Ammon's horn (tissue), 1 donor: ENCODE measurements at regions not wholly inside any gene's neighbourhood (a gene's known extent, or its start where the extent isn't known, plus 50 kb on each side); places are given as distances from the start of the nearest gene placed in this dataset.
"Not testable (repeated sequence)": the region's sequence is repeated elsewhere in the genome, so short reads cannot be mapped to it uniquely, and the experiment has no call there.

Source experiments
- DNase-seq: peaks from one replicate; pipeline ENCODE4 v3.0.0-alpha.2; 2016; ENCODE audit warnings: low spot score

DNA sequence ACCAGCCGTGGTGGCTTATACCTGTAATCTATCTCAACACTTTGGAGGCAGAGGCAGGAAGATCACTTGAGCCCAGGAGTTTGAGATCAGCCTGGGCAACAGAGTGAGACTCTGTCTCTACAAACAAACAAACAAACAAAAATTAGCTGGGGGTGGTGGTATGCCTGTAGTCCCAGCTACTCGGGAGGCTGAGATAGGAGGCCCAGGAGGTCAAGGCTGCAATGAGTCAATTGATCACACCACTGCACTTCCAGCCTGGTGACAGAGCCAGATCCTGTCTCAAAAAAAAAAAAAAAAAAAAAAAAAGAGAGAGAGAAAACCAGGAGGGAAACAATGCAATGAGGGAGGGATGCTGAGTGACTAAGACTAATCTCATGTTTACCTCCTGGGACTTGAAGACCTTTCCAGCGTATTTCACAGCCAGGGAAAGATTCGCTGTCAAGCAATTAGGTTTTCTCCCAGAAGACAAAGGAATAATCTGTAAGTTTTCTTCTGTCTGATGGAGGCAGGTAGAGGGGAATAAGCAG, 51.1 kb upstream of the MIER3 start:
- no peak for DNase-seq

DNA sequence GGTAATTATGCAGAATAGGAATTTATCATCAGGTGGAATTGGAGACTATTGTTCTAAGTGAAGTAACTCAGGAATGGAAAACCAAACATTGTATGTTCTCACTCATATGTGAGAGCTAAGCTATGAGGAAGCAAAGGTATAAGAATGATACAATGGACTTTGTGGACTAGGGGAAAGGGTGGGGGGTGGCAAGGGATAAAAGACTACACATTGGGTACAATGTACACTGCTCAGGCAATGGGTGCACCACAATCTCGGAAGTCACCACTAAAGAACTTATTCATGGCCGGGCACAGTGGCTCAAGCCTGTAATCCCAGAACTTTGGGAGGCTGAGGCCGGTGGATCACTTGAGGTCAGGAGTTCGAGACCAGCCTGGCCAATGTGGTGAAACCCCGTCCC, 51.6 kb upstream of the MIER3 start:
- DNase-seq, result not testable (repeated sequence)

DNA sequence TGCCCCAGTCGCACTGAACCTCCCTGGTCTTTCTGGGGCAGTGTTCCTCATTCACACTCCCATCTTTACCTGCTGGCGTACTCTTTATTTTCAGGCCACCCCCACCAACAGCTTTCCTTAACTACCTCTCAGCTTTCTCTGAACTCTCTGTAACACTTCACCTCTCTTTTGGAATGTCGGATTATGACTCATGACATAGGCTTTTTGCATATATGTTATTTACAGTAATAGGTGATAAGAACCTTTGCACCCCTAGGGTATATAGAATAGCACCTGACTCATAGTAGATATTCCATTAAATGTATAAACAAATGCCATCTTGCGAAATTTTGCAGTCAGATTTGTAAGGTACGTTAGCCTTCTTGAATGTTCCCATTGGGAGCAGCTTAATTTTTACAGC, 52.9 kb upstream of the MIER3 start:
- DNase-seq, result no peak

DNA sequence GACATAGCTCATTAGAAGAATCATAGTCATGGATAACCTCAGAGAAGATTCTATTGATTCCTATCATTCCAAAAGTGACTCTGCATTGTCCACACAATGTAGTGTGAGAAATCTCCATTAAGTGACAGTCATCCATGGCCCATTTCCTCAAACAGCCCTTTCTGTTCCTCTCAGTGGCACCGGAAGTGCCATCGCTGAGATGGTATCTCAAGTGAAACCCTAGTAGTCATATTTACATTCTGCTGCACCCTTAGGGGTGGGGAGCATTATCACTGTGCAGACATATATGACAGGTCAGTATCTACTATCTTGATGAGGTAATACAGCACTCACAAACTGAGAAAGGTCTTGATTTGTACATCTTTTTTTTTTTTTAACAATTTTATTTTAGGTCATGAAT, 55.4 kb upstream of the MIER3 start:
- no peak for DNase-seq

DNA sequence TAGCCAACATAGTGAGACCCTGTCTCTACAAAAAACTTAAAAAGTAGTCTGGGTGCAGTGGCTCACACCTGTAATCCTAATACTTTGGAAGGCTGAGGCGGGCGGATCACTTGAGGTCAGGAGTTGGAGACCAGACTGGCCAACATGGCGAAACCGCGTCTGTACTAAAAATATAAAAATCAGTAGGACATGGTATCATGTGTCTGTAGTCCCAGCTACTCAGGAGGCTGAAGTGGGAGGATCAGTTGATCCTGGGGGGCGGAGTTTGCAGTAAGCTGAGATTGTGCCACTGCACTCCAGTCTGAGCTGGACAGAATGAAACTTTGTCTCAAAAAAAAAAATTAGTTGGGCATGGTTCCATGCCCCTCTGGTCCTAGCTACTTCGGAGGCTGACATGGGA, 57.9 kb upstream of the MIER3 start:
- no peak for DNase-seq

DNA sequence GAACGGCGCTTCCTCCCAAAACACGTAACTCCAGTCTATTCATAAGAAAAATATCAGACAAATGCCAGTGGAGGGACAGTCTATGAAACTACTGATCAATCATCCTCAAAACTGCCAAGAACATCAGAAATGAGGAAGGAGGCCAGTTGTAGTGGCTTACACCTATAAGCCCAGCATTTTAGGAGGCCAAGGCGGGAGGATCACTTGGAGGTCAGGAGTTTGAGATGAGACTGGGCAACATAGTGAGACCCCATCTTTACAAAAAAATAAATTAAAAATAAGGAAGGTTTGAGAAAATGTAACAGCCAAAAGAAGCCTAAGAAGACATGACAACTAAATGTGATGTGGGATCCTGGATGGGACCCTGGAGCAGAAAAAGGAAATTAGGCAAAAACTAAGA, 58.9 kb upstream of the MIER3 start:
- no peak for DNase-seq

DNA sequence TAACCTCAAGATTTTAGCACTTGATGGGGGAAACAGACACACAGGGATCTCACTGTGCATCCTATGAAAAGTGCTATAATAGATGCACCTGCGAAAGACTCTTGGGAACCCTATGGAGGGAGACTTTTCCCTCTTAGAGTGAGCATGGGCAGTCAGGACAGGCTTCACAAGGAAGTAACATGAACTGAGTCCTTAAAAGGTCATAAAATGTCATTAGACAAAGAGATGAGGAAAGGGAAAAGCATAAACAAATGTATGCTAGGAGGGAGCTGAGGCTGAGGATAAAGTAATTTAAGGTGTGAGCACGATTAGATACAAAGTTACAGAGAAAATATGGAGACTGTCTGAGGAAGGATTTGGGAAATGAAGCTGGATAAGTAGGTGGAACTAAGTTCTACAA, 60.6 kb upstream of the MIER3 start:
- no peak for DNase-seq

DNA sequence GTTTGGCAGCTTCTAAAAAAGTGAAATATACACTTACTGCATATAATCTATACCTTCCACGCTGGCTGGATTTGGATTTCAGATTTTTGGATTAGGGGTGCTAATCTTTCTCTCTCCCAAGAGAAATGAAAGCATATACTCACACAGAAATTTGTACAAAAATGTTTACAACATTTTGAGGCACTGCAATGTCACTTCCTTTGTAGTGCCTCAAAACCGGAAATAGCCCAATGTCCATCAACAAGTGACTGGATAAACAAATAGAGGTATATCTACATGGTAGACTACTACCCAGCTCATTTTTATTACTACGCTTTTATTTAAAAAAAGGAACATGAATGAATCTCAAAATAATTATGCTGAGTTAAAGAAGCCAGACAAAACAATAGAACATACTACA, 74.0 kb upstream of the MIER3 start:
- no peak for DNase-seq

DNA sequence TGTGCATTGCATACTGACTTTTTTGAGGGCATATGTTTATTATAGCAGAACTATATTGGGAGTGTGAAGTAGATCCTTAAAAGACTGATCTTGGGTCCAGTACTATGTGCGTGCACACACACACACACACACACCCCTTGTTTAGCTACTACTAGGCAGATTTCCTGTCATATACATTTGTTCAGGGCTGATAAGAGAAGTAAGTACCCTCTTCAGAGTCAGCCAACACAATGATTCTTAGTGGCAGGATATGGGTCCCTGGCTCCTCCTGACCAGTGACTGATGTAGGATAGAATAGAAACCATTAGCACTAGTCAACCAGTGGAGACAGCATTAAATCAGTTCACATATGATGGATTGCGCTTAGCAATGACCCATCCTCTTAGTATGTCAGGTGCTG, 76.2 kb upstream of the MIER3 start:
- DNase-seq, result no peak

DNA sequence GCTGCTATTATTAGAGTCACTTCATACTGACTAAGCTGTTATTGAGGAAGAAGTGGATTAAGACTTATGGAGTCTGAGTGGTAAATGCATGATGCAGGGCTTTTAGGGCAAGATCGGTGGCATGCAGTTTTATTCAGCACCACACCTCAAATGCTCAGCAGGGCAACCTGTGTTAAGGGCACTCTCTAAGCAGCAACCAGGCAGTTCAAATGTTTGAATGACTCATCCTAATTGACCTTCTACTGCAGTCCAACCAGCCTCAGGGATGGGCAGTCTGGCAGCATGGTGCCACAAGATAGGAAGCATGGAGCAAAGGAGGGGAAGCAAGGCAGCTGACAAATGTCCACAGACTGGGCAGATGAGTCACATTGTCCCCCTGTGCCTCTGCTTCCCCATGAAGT, 80.2 kb upstream of the MIER3 start:
- DNase-seq, result no peak

DNA sequence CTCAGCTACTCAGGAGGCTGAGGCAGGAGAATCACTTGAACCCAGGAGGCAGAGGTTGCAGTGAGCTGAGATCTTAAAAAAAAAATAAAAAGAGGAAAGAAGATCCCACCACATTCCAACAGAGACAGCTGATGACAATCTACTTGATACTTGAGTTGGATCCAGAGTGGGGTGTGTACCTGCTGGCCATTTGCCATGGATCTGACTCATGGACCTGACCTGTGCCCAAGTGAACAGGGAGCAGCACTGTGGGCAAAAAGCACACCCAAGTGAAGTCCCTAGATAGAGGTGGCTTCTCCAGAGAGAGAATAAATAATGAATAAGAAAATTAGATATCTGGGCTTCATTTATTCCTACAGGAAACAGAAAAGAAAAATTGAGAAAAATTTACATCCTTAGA, 81.2 kb upstream of the MIER3 start:
- no peak for DNase-seq

DNA sequence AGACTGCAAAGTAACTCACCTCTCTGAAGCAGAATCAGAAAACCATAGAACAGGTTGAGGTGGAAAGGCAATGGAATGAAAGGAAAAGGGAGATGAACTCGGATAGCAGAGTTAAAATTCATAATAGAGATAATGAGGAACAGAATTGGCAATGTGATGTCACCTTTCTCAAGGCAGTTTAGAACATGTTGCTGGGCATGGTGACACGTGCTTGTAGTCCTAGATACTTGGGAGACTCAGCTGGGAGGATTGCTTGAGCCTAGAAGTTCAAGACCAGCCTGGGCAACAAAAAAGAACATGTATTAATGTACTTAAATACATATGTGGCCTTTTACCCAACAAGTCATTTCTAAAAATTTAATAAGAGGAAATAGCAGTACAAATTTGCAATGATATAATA, 81.6 kb upstream of the MIER3 start:
- no peak for DNase-seq

DNA sequence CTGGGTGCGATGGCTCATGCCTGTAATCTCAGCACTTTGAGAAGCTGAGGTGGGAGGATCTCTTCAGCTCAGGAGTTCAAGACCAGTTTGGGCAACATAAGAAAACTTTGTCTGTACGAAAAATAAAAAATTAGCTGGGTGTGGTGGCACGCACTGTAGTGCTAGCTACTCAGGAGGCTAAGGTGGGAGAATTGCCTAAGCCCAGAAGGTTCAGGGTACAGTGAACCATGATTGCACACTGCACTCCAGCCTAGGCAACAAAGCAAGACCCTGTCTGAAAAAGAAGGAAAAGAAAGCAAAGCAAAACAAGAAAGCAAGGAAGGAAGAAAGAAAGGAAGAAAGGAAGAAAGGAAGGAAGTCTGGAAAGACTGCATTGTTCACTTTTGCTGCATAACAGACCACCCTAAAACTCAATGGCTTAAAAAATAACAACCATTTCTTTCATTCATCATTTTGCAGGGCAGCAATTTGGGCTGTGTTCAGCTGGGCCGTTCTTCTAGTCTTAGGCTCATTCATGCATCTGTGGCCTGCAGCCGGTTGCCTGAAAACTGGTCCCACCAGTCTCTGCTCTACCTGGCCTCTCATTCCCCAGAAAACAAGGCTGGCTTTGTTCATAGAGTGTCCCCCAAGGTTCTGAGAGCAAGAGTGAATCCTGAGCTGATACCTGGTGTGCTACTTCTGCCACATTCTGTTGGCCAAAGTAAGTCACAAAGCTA, 82.4 kb upstream of the MIER3 start:
- DNase-seq, result no peak

DNA sequence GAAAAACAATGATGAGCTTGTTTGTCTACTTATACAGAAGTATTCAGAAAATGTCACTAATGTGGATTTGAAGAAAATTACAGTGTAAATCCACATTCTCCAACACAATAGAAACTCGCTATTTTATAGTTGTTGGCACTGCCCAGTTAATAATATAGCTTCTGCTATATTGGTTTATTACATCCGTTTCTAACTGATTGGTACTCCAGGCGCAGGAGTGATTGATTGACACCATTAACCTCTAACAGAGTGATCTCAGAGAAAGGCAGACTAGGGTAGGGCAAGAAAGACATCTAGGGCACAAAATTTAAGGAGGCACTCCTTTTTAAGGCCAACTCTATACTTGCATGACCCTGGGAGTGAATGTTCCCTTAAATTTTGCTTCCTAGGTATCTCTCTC, 84.0 kb upstream of the MIER3 start:
- DNase-seq, result no peak

DNA sequence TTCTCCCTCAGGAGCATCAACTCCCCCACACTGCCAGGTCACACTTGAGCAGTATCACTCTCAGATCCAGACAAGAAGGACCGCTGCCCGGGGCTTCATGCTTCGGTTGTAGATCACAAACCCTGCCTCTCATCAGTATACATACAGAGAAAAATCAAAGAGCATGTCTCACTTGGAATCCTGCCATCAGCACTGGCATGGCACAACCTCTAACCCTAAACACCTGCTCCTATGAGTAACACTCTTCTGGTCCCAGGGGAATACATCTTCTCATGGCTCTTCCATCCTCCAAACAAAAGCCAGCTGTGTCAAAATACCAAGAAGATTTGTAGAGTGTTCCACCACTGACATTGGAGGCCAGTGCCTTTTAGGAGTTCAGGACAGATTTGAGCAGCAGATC, 84.8 kb upstream of the MIER3 start:
- no peak for DNase-seq

DNA sequence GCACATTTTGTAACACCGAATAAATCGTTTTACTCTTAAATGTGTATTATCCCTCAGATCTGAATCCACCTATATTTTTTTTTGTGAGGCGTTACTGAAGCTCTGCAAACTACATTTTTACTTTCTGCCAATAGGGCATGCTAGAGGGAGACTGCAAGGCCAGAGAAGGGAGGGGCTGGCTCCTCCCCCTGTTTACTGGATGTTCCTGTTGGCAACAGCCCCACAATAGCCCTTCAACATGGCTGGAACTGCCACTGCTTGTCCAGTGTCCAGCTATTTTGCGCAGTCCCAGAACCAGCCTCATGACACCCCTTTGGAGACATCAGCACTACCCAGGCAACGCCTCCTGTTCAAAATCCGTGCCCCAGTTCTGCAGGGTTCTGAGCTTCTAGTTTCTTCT, 85.4 kb upstream of the MIER3 start:
- DNase-seq, result peak; percentile 13

DNA sequence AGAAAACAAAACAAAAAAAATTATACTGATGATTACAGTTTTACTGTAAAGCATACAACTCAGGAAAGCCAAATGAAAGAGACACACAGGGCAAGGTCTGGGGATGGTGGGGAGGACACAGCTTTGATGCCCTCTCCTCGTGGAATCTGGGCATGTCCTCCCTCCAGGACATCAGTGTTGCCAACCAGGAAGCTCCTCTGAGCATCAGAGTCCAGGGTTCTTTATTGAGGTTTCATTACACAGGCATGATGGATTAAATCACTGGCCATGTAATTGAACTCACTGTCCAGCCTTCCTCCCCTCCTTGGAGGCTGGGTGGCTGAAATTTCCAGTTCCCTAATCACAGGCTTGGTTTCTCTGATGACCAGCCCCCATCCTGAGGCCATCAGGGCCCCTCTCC, 89.6 kb upstream of the MIER3 start:
- no peak for DNase-seq

DNA sequence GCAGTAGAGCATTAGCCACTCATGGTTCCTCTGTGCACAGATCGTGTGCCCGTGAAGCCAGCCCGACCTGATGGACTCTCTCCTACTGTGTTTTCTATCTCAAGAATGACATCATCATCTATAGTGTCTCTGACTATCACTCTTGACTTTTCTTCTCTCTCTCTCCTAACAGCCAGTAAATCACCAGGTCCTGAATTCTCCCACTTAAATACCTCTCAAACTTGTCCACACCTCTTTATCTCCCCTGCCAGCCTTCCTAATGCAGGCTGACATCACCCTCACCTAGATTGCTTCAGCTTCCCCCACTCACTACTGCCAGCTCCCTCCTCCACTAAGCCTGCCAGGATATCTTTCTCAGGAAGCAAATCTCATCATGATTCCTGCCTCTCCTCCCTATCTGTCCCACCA, 90.6 kb upstream of the MIER3 start:
- no peak for DNase-seq

DNA sequence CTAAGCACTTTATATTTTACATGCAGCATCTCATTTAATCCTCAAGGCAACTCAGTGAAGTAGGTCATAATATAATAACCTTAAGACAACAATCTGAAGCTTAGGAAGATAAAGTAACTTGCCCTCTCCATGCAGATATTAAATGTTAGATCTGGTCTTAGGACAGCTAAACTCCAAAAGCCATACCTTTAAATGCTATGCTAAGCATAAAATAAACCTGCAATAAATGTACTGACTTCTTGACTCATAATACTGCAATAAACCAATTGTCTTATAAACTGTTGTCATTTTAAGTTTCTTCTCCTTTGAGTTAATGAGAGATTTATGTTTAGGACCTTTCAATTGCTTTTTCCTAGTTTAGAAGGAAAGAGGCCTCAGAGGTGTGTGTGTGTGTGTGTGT, 102.2 kb upstream of the MIER3 start:
- no peak for DNase-seq

DNA sequence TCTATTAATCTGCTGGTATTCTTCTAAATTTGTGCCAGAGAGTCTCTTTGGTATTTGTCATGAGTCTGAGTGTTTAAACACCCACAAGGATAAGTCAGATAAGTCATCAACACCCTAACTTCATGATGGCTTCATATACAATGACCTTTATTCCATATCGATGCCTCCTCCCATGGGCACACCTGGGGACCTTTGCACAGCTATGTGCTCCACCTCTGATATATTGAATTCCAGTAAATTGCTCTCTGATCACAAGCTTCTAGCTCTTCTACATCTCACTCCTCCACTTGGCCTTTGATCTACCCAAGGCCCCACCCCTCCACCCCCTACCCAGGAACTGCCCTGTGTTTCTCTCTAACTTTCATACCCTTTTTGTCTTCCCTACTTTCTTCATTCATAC, 102.7 kb upstream of the MIER3 start:
- DNase-seq, result no peak

DNA sequence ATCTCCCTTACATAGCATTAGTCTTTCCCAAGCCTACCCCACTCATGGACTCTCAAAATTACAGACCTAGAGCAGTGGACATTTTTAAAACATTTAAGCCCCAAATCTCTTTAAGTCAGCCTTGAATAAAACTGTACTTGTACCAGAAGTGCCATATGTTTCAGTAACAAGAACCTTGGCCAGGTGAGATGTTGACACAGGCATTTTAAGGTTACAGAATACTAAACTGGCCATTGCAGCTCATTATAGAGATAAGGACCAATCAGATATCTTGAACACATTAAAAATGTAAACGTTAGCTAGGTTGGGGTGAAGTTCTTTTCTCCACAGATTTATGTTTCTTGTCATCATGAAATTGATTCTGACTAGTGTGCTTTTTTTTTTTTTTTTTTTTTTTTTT, 103.8 kb upstream of the MIER3 start:
- DNase-seq, result no peak

DNA sequence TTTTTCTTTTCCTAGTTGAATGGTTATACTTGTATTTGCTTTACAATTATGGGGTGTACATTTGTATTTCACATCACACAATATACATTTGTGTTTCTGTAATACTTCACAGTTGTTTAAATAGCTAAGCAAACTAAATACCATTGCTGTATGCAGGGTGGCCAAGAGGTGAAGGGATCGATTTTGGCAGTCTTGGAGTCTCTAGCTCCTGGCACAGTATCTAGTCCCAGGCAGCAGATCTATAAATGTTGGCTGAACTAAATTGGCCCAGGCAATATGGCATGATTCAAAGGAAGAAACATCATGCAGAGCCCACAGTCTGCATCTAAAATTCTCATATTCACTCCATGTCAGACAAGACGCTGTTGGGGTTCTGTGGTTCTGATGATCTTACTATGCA, 110.1 kb upstream of the GPBP1 start:
- no peak for DNase-seq

DNA sequence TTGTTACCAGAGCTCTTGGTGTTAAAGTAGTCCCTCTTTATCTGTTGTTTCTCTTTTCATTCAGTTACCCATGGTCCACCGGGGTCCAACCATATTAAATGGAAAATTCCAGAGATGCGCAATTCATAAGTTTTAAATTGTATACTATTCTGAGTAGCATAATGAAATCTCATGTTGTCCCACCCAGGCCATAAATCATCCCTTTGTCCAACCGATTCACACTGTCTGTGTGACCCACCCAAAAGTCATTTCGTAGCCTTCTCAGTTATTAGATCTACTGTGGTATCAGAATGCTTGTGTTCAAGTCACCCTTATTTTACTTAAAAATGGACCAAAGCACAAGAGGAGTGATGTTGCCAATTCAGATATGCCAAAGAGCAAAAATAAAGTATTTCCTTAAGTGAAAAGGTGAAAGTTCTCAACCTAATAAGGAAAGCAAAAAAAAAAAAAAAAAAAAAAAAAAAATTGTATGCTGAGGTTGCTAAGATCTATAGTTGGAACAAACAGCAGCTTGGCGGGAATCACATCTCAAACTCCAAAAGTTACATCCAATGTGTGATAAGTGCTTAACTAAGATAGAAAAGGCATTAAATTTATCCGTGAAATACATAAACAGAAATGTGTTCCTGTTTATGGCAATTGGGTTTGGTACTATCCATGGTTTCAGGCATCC, 106.8 kb upstream of the GPBP1 start:
- DNase-seq, result no peak

DNA sequence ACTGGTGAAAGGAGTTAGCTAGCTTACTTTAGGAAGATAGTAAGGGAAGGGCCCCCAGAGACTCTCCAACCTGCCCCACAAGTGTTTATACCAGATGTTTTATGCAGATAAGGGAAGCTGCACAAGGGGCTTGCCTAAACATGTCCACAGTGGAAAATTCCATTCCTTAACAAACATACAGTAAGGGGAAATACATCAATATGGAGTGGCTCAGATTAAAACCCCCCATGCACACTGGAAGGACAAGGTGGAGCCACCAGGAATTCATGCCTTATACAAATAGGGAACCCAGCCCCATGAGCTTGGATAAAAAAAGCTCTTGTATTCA, 106.3 kb upstream of the GPBP1 start:
- DNase-seq, result no peak
